ENCODE measurements at regions not wholly inside any gene's neighbourhood (a gene's known extent, or its start where the extent isn't known, plus 50 kb on each side); places are given as distances from the start of the nearest gene placed in this dataset.

DNA sequence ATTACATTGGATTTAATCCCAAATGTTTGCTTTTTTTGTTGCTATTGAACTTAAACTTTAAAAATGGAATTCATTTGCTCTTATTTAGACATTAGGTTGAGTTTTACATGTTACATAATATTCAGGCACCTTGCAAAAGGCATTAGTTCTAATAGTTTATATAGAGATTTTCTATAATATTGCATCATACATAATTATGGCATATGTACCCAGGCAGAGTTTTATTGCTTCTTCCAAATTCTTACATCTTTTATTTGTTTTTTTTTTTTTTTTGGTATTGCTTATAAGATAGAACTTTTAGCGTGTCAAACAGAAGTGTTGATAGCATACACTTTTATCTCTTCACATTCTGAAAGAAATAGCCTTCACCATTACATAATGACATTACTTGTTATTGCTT lies 487.7 kb downstream of the GABRG1 start:
- H3K9me2 ChIP-seq (ENCODE audit: insufficient read depth), result no peaks in the 10 kb centered on the region
- no peak for DNase-seq
- no peaks in the 10 kb centered on the region for H3F3A ChIP-seq (ENCODE audit: insufficient read depth)
- TF ChIP-seq EZH2 (IDR thresholded peaks at IDR 0.05; ENCODE audit: insufficient read depth, poor library complexity, severe bottlenecking), result no peak
- TF ChIP-seq EZH2phosphoT487 (IDR thresholded peaks at IDR 0.05; ENCODE audit: insufficient read depth, low read depth), result no peak
- no peaks in the 10 kb centered on the region for H3K27me3 ChIP-seq (replicated peaks; ENCODE audit: insufficient read depth)
- H3K36me3 ChIP-seq (ENCODE audit: low read depth), result no peaks in the 10 kb centered on the region
- H3K4me1 ChIP-seq (ENCODE audit: insufficient read depth), result no peaks in the 10 kb centered on the region
- H3K79me2 ChIP-seq (ENCODE audit: insufficient read depth), result no peaks in the 10 kb centered on the region
- H4K20me1 ChIP-seq (ENCODE audit: insufficient read depth), result no peaks in the 10 kb centered on the region
- WGBS, 2 experiments (ENCODE audit: low coverage in 1 of 2, low lambda C conversion rate in 2 of 2, missing lambda C conversion rate in 2 of 2), result 25 to 58% methylated on average over 1 of the region's 1 CpG
- no peak overlapping the region for H2AFZ ChIP-seq
- H3K27ac ChIP-seq, result no peak overlapping the region
- H3K9ac ChIP-seq, result no peak overlapping the region
- H3K4me2 ChIP-seq (ENCODE audit: unreplicated experiment), result no peak overlapping the region
- in situ Hi-C loops (cut with MboI), result no loop called here
- no peak overlapping the region for H3K4me3 ChIP-seq
- H3K9me3 ChIP-seq (ENCODE audit: low read depth), result no peaks in the 10 kb centered on the region

DNA sequence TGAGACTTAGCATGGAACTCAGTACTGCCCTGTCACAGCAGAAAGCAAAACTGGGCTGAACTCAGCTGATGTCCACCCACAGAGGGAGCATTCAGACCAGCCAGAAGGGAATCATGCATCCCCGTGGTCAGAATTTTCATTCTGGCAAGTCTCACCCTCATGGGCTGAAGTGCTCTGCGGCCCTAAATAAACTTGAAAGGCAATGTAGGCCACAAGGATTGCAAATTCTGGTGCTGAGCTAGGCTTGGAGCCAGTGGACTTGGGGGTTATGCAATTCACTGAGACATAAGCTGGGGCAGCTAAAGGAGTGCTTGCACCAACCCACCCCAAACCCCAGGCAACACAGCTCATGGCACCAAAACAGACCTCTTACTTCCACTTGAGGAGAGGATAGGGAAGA lies 494.1 kb downstream of the GABRG1 start:
- WGBS, 2 experiments (ENCODE audit: low coverage in 1 of 2, low lambda C conversion rate in 2 of 2, missing lambda C conversion rate in 2 of 2), result 16 to 25% methylated on average over 2 of the region's 2 CpGs
- Histone ChIP-seq H3K4me2 (ENCODE audit: unreplicated experiment) (no peak overlapping the region), H2AFZ (no peak overlapping the region), H3K27me3 (replicated peaks; ENCODE audit: insufficient read depth) (no peaks in the 10 kb centered on the region), H3K4me1 (ENCODE audit: insufficient read depth) (no peaks in the 10 kb centered on the region), H4K20me1 (ENCODE audit: insufficient read depth) (no peaks in the 10 kb centered on the region), H3K9me3 (ENCODE audit: low read depth) (no peaks in the 10 kb centered on the region), H3K79me2 (ENCODE audit: insufficient read depth) (no peaks in the 10 kb centered on the region), H3K36me3 (ENCODE audit: low read depth) (no peaks in the 10 kb centered on the region), H3K9ac (no peak overlapping the region), H3F3A (ENCODE audit: insufficient read depth) (no peaks in the 10 kb centered on the region), H3K4me3 (no peak overlapping the region), H3K27ac (no peak overlapping the region), H3K9me2 (ENCODE audit: insufficient read depth) (no peaks in the 10 kb centered on the region)
- no peak for TF ChIP-seq EZH2 (IDR thresholded peaks at IDR 0.05; ENCODE audit: insufficient read depth, poor library complexity, severe bottlenecking)
- no peak for TF ChIP-seq EZH2phosphoT487 (IDR thresholded peaks at IDR 0.05; ENCODE audit: insufficient read depth, low read depth)
- DNase-seq, result peak; percentile 20
- in situ Hi-C loops (cut with MboI), result no loop called here

DNA sequence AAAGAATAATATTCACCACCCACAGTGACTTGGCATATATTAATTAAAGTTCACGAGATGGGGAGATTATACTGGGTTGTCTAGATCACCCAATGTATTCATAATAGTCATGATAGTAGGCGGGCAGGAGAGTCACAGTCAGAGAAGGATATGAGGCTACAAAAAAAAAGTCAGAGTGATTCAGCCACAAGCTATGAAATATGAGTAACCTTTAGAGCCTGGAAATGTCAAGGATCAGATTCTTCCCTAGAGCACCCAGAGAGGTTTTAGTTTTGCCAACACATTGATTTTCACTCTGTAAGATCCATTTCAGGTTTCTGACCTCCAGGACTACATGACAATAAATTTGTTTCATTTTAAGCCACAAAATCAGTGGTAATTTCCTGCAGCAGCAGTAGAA lies 501.9 kb downstream of the GABRG1 start:
- TF ChIP-seq EZH2 (IDR thresholded peaks at IDR 0.05; ENCODE audit: insufficient read depth, poor library complexity, severe bottlenecking) (no peak), EZH2phosphoT487 (IDR thresholded peaks at IDR 0.05; ENCODE audit: insufficient read depth, low read depth) (no peak)
- Histone ChIP-seq H4K20me1 (ENCODE audit: insufficient read depth) (no peaks in the 10 kb centered on the region), H3K4me3 (no peak overlapping the region), H3K9me2 (ENCODE audit: insufficient read depth) (no peaks in the 10 kb centered on the region), H3K9me3 (ENCODE audit: low read depth) (no peaks in the 10 kb centered on the region), H3K36me3 (ENCODE audit: low read depth) (no peaks in the 10 kb centered on the region), H2AFZ (no peak overlapping the region), H3K27me3 (replicated peaks; ENCODE audit: insufficient read depth) (no peaks in the 10 kb centered on the region), H3K4me1 (ENCODE audit: insufficient read depth) (peaks cover 14% of the 10 kb centered on the region), H3F3A (ENCODE audit: insufficient read depth) (peaks cover 5% of the 10 kb centered on the region; the same call in 1 of the 2 replicates), H3K4me2 (ENCODE audit: unreplicated experiment) (peak overlapping the region; percentile 41), H3K79me2 (ENCODE audit: insufficient read depth) (no peaks in the 10 kb centered on the region), H3K9ac (no peak overlapping the region), H3K27ac (peak overlapping the region; percentile 61)
- WGBS, 2 experiments (ENCODE audit: low coverage in 1 of 2, low lambda C conversion rate in 2 of 2, missing lambda C conversion rate in 2 of 2), result 0 to 6% methylated on average over 2 of the region's 2 CpGs
- in situ Hi-C loops (cut with MboI), result no loop called here
- peak; percentile 89 for DNase-seq

DNA sequence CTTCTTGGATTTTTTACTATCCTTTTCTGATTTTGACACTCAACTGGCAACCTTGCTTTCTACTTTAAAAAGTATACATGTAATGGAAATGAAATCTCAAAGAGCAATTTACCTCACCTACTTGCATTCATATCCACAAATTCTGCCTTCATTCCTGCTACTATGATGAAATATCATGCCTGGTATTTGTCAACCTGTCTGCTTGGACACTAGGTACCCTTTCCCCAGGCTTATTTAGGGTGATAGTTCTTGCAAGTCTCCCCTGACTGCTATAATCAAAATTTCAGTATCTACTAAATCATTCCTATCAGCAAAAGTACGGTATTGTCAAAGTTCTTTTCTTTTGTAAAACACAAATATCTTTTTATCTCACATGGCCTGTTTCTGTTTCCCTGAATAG lies 503.0 kb downstream of the GABRG1 start:
- Histone ChIP-seq H3K27ac (no peak overlapping the region), H3K79me2 (ENCODE audit: insufficient read depth) (no peaks in the 10 kb centered on the region), H3K27me3 (replicated peaks; ENCODE audit: insufficient read depth) (no peaks in the 10 kb centered on the region), H3K4me3 (no peak overlapping the region), H3K4me2 (ENCODE audit: unreplicated experiment) (no peak overlapping the region), H3K9me2 (ENCODE audit: insufficient read depth) (no peaks in the 10 kb centered on the region), H3K36me3 (ENCODE audit: low read depth) (no peaks in the 10 kb centered on the region), H3K9me3 (ENCODE audit: low read depth) (no peaks in the 10 kb centered on the region), H3F3A (ENCODE audit: insufficient read depth) (peaks cover 5% of the 10 kb centered on the region; the same call in 1 of the 2 replicates), H4K20me1 (ENCODE audit: insufficient read depth) (no peaks in the 10 kb centered on the region), H3K9ac (no peak overlapping the region), H2AFZ (no peak overlapping the region), H3K4me1 (ENCODE audit: insufficient read depth) (peaks cover 14% of the 10 kb centered on the region)
- 95 to 97% methylated on average over 1 of the region's 1 CpG for WGBS, 2 experiments (ENCODE audit: low coverage in 1 of 2, low lambda C conversion rate in 2 of 2, missing lambda C conversion rate in 2 of 2)
- DNase-seq, result no peak
- in situ Hi-C loops (cut with MboI), result no loop called here
- no peak for TF ChIP-seq EZH2phosphoT487 (IDR thresholded peaks at IDR 0.05; ENCODE audit: insufficient read depth, low read depth)
- TF ChIP-seq EZH2 (IDR thresholded peaks at IDR 0.05; ENCODE audit: insufficient read depth, poor library complexity, severe bottlenecking), result no peak
